ENCODE measurements at regions not wholly inside any gene's neighbourhood (a gene's known extent, or its start where the extent isn't known, plus 50 kb on each side); places are given as distances from the start of the nearest gene placed in this dataset.
"Not testable (repeated sequence)": the region's sequence is repeated elsewhere in the genome, so short reads cannot be mapped to it uniquely, and the experiment has no call there.

- no peak for DNase-seq (ENCODE audit: low read depth)
These were observed 304.7 kb upstream of the TMEM132C start for GRCh38 chr12:127962303-127962702.

GRCh38 chr12:127963933-127964332, 303.0 kb upstream of the TMEM132C start:
- DNase-seq (ENCODE audit: low read depth), result no peak

- peak; percentile 36 for DNase-seq (ENCODE audit: low read depth)
These were observed 302.3 kb upstream of the TMEM132C start for GRCh38 chr12:127964717-127965116.

GRCh38 chr12:127966331-127966730, 300.6 kb upstream of the TMEM132C start:
- no peak for DNase-seq (ENCODE audit: low read depth)

- DNase-seq (ENCODE audit: low read depth), result no peak
These were observed 296.5 kb upstream of the TMEM132C start for GRCh38 chr12:127970491-127970890.

- DNase-seq (ENCODE audit: low read depth), result no peak
These were observed 286.4 kb upstream of the TMEM132C start for GRCh38 chr12:127980585-127980984.

GRCh38 chr12:127981875-127982274, 285.1 kb upstream of the TMEM132C start:
- no peak for DNase-seq (ENCODE audit: low read depth)

GRCh38 chr12:127983213-127983791, 283.7 kb upstream of the TMEM132C start:
- DNase-seq (ENCODE audit: low read depth), result not testable (repeated sequence)

GRCh38 chr12:127984386-127985055, 282.4 kb upstream of the TMEM132C start:
- peak; percentile 14 for DNase-seq (ENCODE audit: low read depth)

- peak; percentile 22 for DNase-seq (ENCODE audit: low read depth)
These were observed 279.6 kb upstream of the TMEM132C start for GRCh38 chr12:127987199-127987901.

GRCh38 chr12:127991485-127991884, 275.5 kb upstream of the TMEM132C start:
- no peak for DNase-seq (ENCODE audit: low read depth)

GRCh38 chr12:127998988-127999387, 268.0 kb upstream of the TMEM132C start:
- DNase-seq (ENCODE audit: low read depth), result no peak

- no peak for DNase-seq (ENCODE audit: low read depth)
These were observed 262.5 kb upstream of the TMEM132C start for GRCh38 chr12:128004383-128004938.

- no peak for DNase-seq (ENCODE audit: low read depth)
These were observed 259.7 kb upstream of the TMEM132C start for GRCh38 chr12:128007250-128007649.

- DNase-seq (ENCODE audit: low read depth), result peak; percentile 50
These were observed 258.6 kb upstream of the TMEM132C start for GRCh38 chr12:128008341-128008740.

- DNase-seq (ENCODE audit: low read depth), result no peak
These were observed 257.9 kb upstream of the TMEM132C start for GRCh38 chr12:128009108-128009507.

- no peak for DNase-seq (ENCODE audit: low read depth)
These were observed 254.9 kb upstream of the TMEM132C start for GRCh38 chr12:128012110-128012509.

- DNase-seq (ENCODE audit: low read depth), result no peak
These were observed 251.7 kb upstream of the TMEM132C start for GRCh38 chr12:128015276-128015675.

GRCh38 chr12:128018067-128018466, 248.9 kb upstream of the TMEM132C start:
- peak; percentile 10 for DNase-seq (ENCODE audit: low read depth)

- no peak for DNase-seq (ENCODE audit: low read depth)
These were observed 246.9 kb upstream of the TMEM132C start for GRCh38 chr12:128019996-128020544.

GRCh38 chr12:128021561-128021960, 245.4 kb upstream of the TMEM132C start:
- no peak for DNase-seq (ENCODE audit: low read depth)

GRCh38 chr12:128025589-128026245, 241.3 kb upstream of the TMEM132C start:
- DNase-seq (ENCODE audit: low read depth), result no peak
